ENCODE measurements at regions not wholly inside any gene's neighbourhood (a gene's known extent, or its start where the extent isn't known, plus 50 kb on each side); places are given as distances from the start of the nearest gene placed in this dataset.

DNA sequence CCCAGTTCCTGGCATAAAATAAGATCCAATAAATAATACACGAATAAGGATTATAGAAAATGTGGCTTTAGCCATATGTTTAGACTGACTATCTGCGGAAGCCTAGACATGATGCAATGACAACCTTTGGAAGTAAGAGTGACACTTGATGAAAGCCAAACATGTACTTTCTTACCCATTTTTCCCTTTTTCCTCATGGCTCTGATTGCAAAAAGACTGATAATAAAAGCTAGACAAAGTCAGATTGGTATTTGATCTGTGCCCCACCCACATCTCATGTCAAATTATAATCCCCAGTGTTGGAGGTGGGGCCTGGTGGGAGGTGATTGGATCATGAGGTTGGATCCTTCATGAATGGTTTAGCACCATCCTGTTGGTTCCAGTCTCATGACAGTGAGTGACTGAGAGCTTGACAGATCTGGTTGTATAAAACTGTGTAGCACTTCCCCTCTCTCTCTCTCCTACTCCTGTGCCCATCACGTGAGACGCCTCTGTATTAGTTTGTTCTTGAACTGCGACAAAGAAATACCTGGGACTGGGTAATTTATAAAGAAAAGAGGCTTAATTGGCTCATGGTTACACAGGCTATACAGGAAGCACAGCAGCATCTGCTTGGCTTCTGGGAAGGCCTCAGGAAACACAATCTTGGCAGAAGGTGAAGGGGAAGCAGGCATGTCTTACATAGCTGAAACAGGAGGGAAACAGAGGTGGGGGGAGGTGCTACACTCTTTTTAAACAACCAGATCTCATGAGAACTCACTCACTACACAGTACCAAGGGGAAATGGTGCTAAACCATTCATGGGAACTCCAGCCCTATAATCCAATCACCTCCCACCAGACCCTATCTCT, 243.4 kb upstream of the PIK3R1 start:
- Histone ChIP-seq H2AFZ (ENCODE audit: low read length, unreplicated experiment) (no peak overlapping the region), H3K27me3 (ENCODE audit: insufficient read depth, low read length) (no peaks in the 10 kb centered on the region), H3K79me2 (ENCODE audit: control insufficient read depth, insufficient read depth, low read length, unreplicated experiment) (no peaks in the 10 kb centered on the region), H3K4me1 (ENCODE audit: control insufficient read depth, insufficient read depth, low read length, unreplicated experiment) (peaks cover 6% of the 10 kb centered on the region), H3K36me3 (ENCODE audit: insufficient read depth, low read length) (no peaks in the 10 kb centered on the region), H3K27ac (ENCODE audit: low read depth, low read length) (no peak overlapping the region), H3K4me3 (ENCODE audit: low read depth, low read length) (no peak overlapping the region)

DNA sequence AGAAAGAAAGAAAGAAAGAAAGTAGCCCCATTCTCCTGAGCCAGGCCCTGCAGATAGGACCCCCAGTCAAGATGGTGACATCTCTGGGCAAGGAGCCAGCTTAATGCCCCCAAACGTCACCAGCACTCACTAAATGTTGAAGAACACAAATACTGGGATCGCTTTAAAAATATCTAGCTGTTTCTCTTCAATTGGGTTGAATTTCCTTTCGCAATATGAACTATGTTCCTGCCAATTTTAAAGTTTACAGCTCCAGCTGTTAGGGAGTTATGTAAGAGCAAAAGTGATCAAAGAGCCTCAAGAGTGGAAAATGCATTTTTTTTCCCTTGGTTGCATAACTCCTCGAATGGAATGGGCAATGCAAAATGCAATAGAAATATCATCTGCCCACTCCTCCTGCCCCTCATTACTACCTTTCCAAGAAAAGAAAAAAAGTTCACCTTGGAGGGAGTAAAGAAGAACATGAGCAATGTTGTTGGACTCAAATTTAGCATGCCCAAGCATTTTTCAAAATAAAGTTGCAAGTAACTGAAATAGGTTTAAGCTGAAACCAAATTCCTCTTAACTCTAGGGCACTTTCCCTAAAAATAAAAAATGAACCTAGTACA, 244.2 kb upstream of the PIK3R1 start:
- Histone ChIP-seq H3K4me3 (ENCODE audit: low read depth, low read length) (no peak overlapping the region), H3K27me3 (ENCODE audit: insufficient read depth, low read length) (no peaks in the 10 kb centered on the region)

DNA sequence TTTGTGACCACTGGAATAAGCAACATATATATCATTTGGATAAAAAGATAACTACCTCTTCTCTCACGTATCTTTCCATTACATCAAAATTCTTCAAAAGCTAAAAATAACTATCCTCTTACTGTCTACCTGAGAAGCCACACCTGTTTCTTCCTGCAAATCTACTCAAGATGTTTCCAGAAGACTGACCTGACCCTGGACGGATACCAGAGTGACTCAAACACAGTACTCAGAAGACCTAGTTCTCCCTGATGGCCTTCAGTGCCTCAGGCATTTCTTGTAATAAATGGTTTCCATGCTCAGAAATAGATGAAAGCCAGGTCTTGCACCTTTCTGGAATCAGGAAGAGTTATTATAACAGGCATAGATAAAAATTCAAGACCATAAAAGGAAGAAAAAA, 245.9 kb upstream of the PIK3R1 start:
- Histone ChIP-seq H3K4me3 (ENCODE audit: low read depth, low read length) (no peak overlapping the region), H3K4me1 (ENCODE audit: control insufficient read depth, insufficient read depth, low read length, unreplicated experiment) (peaks cover 6% of the 10 kb centered on the region), H2AFZ (ENCODE audit: low read length, unreplicated experiment) (no peak overlapping the region), H3K27me3 (ENCODE audit: insufficient read depth, low read length) (no peaks in the 10 kb centered on the region), H3K79me2 (ENCODE audit: control insufficient read depth, insufficient read depth, low read length, unreplicated experiment) (no peaks in the 10 kb centered on the region), H3K27ac (ENCODE audit: low read depth, low read length) (no peak overlapping the region), H3K36me3 (ENCODE audit: insufficient read depth, low read length) (no peaks in the 10 kb centered on the region)

More for the DNA sequence above, 244.2 kb upstream of the PIK3R1 start:
- Histone ChIP-seq H3K36me3 (ENCODE audit: insufficient read depth, low read length) (no peaks in the 10 kb centered on the region), H3K4me1 (ENCODE audit: control insufficient read depth, insufficient read depth, low read length, unreplicated experiment) (peaks cover 6% of the 10 kb centered on the region), H3K27ac (ENCODE audit: low read depth, low read length) (no peak overlapping the region), H2AFZ (ENCODE audit: low read length, unreplicated experiment) (no peak overlapping the region), H3K79me2 (ENCODE audit: control insufficient read depth, insufficient read depth, low read length, unreplicated experiment) (no peaks in the 10 kb centered on the region)

GRCh38 chr5:67969176-67969575, 246.4 kb upstream of the PIK3R1 start:
- no peak overlapping the region for H2AFZ ChIP-seq (ENCODE audit: low read length, unreplicated experiment)
- no peaks in the 10 kb centered on the region for H3K27me3 ChIP-seq (ENCODE audit: insufficient read depth, low read length)
- no peaks in the 10 kb centered on the region for H3K79me2 ChIP-seq (ENCODE audit: control insufficient read depth, insufficient read depth, low read length, unreplicated experiment)
- H3K4me3 ChIP-seq (ENCODE audit: low read depth, low read length): no peak overlapping the region
- H3K36me3 ChIP-seq (ENCODE audit: insufficient read depth, low read length): no peaks in the 10 kb centered on the region
- no peak overlapping the region for H3K27ac ChIP-seq (ENCODE audit: low read depth, low read length)
- H3K4me1 ChIP-seq (ENCODE audit: control insufficient read depth, insufficient read depth, low read length, unreplicated experiment): peaks cover 6% of the 10 kb centered on the region

GRCh38 chr5:67966712-67967111, 248.8 kb upstream of the PIK3R1 start:
- H3K27me3 ChIP-seq (ENCODE audit: insufficient read depth, low read length): no peaks in the 10 kb centered on the region
- H3K79me2 ChIP-seq (ENCODE audit: control insufficient read depth, insufficient read depth, low read length, unreplicated experiment): no peaks in the 10 kb centered on the region
- peaks cover 4% of the 10 kb centered on the region for H3K4me1 ChIP-seq (ENCODE audit: control insufficient read depth, insufficient read depth, low read length, unreplicated experiment)
- no peak overlapping the region for H2AFZ ChIP-seq (ENCODE audit: low read length, unreplicated experiment)
- H3K27ac ChIP-seq (ENCODE audit: low read depth, low read length): no peak overlapping the region
- H3K36me3 ChIP-seq (ENCODE audit: insufficient read depth, low read length): no peaks in the 10 kb centered on the region
- H3K4me3 ChIP-seq (ENCODE audit: low read depth, low read length): no peak overlapping the region

- no peaks in the 10 kb centered on the region for H3K36me3 ChIP-seq (ENCODE audit: insufficient read depth, low read length)
- no peak overlapping the region for H3K4me3 ChIP-seq (ENCODE audit: low read depth, low read length)
- H3K4me1 ChIP-seq (ENCODE audit: control insufficient read depth, insufficient read depth, low read length, unreplicated experiment): no peaks in the 10 kb centered on the region
- H3K79me2 ChIP-seq (ENCODE audit: control insufficient read depth, insufficient read depth, low read length, unreplicated experiment): no peaks in the 10 kb centered on the region
- no peak overlapping the region for H3K27ac ChIP-seq (ENCODE audit: low read depth, low read length)
- no peaks in the 10 kb centered on the region for H3K27me3 ChIP-seq (ENCODE audit: insufficient read depth, low read length)
- H2AFZ ChIP-seq (ENCODE audit: low read length, unreplicated experiment): no peak overlapping the region
Measured at GRCh38 chr5:67964619-67965018, 250.9 kb upstream of the PIK3R1 start.

- H3K27me3 ChIP-seq (ENCODE audit: insufficient read depth, low read length): no peaks in the 10 kb centered on the region
- H3K27ac ChIP-seq (ENCODE audit: low read depth, low read length): no peak overlapping the region
- H3K4me3 ChIP-seq (ENCODE audit: low read depth, low read length): no peak overlapping the region
- no peak overlapping the region for H2AFZ ChIP-seq (ENCODE audit: low read length, unreplicated experiment)
- H3K36me3 ChIP-seq (ENCODE audit: insufficient read depth, low read length): no peaks in the 10 kb centered on the region
- no peaks in the 10 kb centered on the region for H3K79me2 ChIP-seq (ENCODE audit: control insufficient read depth, insufficient read depth, low read length, unreplicated experiment)
- no peaks in the 10 kb centered on the region for H3K4me1 ChIP-seq (ENCODE audit: control insufficient read depth, insufficient read depth, low read length, unreplicated experiment)
Measured at GRCh38 chr5:67963789-67964519, 251.6 kb upstream of the PIK3R1 start.

GRCh38 chr5:67960939-67961338, 254.6 kb upstream of the PIK3R1 start:
- Histone ChIP-seq H3K79me2 (ENCODE audit: control insufficient read depth, insufficient read depth, low read length, unreplicated experiment) (no peaks in the 10 kb centered on the region), H2AFZ (ENCODE audit: low read length, unreplicated experiment) (no peak overlapping the region), H3K4me3 (ENCODE audit: low read depth, low read length) (no peak overlapping the region), H3K36me3 (ENCODE audit: insufficient read depth, low read length) (no peaks in the 10 kb centered on the region), H3K27ac (ENCODE audit: low read depth, low read length) (no peak overlapping the region), H3K4me1 (ENCODE audit: control insufficient read depth, insufficient read depth, low read length, unreplicated experiment) (no peaks in the 10 kb centered on the region), H3K27me3 (ENCODE audit: insufficient read depth, low read length) (no peaks in the 10 kb centered on the region; the same call in 1 of the 2 replicates)

DNA sequence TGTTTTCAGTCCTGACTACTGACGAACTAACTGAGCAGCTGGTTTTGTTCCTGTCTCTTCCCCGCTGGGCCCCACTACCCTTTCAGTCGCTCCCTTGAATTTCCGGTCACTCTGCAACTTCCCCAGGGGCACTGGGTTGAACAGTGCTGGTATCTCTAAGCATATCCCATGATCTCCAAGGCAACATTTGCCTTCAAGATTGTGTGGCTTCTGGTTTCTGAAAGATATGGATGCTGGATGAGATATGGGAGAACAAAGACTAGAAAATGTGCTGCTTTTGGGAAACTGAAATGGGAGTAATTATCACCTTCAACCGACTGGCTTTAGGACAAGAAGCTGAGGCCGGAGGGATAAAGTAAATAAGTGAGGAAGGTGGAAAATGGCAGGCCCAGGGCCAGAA, 258.2 kb upstream of the PIK3R1 start:
- no peak overlapping the region for H3K27ac ChIP-seq (ENCODE audit: low read depth, low read length)
- no peaks in the 10 kb centered on the region; the same call in 1 of the 2 replicates for H3K27me3 ChIP-seq (ENCODE audit: insufficient read depth, low read length)
- H3K79me2 ChIP-seq (ENCODE audit: control insufficient read depth, insufficient read depth, low read length, unreplicated experiment): no peaks in the 10 kb centered on the region
- no peaks in the 10 kb centered on the region for H3K36me3 ChIP-seq (ENCODE audit: insufficient read depth, low read length)
- no peaks in the 10 kb centered on the region for H3K4me1 ChIP-seq (ENCODE audit: control insufficient read depth, insufficient read depth, low read length, unreplicated experiment)
- no peak overlapping the region for H2AFZ ChIP-seq (ENCODE audit: low read length, unreplicated experiment)
- no peak overlapping the region for H3K4me3 ChIP-seq (ENCODE audit: low read depth, low read length)

DNA sequence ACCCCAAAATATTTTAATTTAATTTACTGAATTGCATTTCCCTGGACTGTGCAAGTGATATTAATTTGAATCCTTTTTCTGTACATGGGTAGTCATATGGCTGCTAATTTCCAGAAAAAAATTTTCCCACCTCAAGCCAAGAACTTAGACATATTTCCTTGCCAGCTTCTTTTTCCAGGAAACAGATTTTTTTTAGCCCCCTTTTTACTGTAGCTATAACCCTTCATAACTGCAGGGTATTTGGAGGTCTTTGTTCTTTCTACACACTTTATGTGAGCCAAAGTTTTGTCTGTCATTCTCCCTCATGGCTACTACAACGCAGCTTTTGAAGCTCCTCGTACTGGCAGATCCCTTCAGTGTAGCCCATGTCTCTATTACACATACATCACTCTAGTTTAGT, 261.2 kb upstream of the PIK3R1 start:
- Histone ChIP-seq H3K4me3 (ENCODE audit: low read depth, low read length) (no peak overlapping the region), H3K27me3 (ENCODE audit: insufficient read depth, low read length) (no peaks in the 10 kb centered on the region; the same call in 1 of the 2 replicates), H3K79me2 (ENCODE audit: control insufficient read depth, insufficient read depth, low read length, unreplicated experiment) (no peaks in the 10 kb centered on the region), H3K4me1 (ENCODE audit: control insufficient read depth, insufficient read depth, low read length, unreplicated experiment) (no peaks in the 10 kb centered on the region), H2AFZ (ENCODE audit: low read length, unreplicated experiment) (no peak overlapping the region), H3K27ac (ENCODE audit: low read depth, low read length) (no peak overlapping the region), H3K36me3 (ENCODE audit: insufficient read depth, low read length) (no peaks in the 10 kb centered on the region)
